ENCODE measurements at regions not wholly inside any gene's neighbourhood (a gene's known extent, or its start where the extent isn't known, plus 50 kb on each side); places are given as distances from the start of the nearest gene placed in this dataset.
"Not testable (repeated sequence)": the region's sequence is repeated elsewhere in the genome, so short reads cannot be mapped to it uniquely, and the experiment has no call there.

DNA sequence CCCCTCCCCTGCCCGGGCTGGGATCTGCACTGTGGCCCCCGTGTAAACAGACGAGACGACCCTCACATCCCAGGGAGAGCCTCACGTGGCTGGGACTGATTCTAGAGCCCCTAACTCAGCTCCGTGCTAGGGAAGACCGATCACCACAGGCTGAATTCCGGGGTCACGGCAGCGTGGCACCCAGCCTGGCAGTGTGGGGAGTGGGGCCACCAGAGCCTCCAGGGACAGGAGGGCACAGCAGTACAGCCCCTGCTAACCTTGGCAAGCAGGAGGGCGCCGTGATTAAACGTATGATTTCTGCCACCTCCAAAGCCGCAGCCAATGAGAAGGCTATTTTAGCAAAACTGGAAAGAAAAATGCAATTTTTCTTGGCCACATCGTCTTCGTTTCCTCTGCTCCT is 188.3 kb downstream of the NPIPB11 start:
- H3K27me3 ChIP-seq (ENCODE audit: insufficient read depth, low read depth, low read length); H3F3A ChIP-seq (ENCODE audit: insufficient read depth, low read length, poor library complexity, severe bottlenecking); H4K20me1 ChIP-seq (ENCODE audit: insufficient read depth); H3K27ac ChIP-seq (ENCODE audit: low read length); H3K9me2 ChIP-seq (ENCODE audit: insufficient read depth, low read length); H3K9ac ChIP-seq (ENCODE audit: low read length); H3K4me3 ChIP-seq (ENCODE audit: low read length); H3K4me2 ChIP-seq (ENCODE audit: low read length); H3K79me2 ChIP-seq (replicated peaks; ENCODE audit: insufficient read depth, low read length); H3K36me3 ChIP-seq (ENCODE audit: insufficient read depth, low read length); H2AFZ ChIP-seq (ENCODE audit: low read depth, low read length); H3K9me3 ChIP-seq (ENCODE audit: low read length): not testable (repeated sequence)

DNA sequence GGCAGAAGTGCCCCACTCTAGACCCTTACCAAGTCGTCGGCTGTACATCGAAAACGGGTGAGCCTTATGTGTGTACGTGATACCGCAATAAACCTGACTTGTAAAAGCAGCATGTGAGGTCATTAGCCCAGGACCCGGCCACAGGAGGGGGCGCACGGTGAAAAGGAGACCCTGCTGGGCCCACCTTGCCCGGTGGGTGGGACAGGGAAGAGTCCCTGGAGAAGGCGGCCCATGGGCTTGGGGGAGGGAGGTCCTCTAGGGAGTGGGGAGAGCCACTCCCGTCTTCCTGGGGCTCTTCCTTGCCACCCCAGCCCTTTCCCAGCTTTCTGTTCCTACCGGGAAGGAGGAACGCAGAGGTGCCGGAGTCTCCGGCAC is 188.8 kb downstream of the NPIPB11 start:
- not testable (repeated sequence) for H3F3A ChIP-seq (ENCODE audit: insufficient read depth, low read length, poor library complexity, severe bottlenecking); H3K27ac ChIP-seq (ENCODE audit: low read length); H3K4me2 ChIP-seq (ENCODE audit: low read length); H3K36me3 ChIP-seq (ENCODE audit: insufficient read depth, low read length); H3K4me3 ChIP-seq (ENCODE audit: low read length); H3K9me3 ChIP-seq (ENCODE audit: low read length); H3K27me3 ChIP-seq (ENCODE audit: insufficient read depth, low read depth, low read length); H3K79me2 ChIP-seq (replicated peaks; ENCODE audit: insufficient read depth, low read length); H3K9ac ChIP-seq (ENCODE audit: low read length); H2AFZ ChIP-seq (ENCODE audit: low read depth, low read length); H3K9me2 ChIP-seq (ENCODE audit: insufficient read depth, low read length); H4K20me1 ChIP-seq (ENCODE audit: insufficient read depth)

DNA sequence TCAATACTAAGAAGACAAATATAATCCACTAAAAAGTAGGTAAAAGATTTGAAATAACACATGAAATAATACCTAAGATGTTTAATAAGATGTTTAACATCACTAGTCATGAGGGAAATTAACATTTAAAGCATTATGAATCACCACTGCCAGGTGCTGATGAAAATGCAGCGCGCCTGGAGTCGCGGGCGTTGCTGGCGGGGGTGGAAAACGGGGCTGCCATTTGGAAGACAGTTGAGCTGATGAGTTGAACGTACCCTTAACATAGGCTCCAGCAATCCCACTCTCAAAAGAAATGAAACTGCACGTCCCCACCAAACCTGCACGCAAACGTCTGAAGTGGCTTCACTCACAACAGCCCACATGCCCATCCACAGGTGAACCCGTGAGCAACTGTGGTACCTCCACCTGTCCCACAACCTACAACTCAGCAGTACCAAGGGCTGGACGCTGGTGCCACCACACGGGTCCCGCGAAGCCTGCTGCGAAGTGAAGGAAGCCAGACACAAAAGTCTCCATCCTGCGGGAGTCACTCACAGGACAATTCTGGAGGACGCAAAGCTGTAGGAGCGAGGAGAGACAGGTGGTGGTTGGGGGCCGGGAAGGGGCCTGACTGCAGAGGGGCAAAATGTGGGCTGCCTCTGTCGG is 189.3 kb downstream of the NPIPB11 start:
- not testable (repeated sequence) for H3F3A ChIP-seq (ENCODE audit: insufficient read depth, low read length, poor library complexity, severe bottlenecking); H3K9ac ChIP-seq (ENCODE audit: low read length); H3K9me2 ChIP-seq (ENCODE audit: insufficient read depth, low read length); H3K27ac ChIP-seq (ENCODE audit: low read length); H3K27me3 ChIP-seq (ENCODE audit: insufficient read depth, low read depth, low read length); H3K9me3 ChIP-seq (ENCODE audit: low read length); H3K36me3 ChIP-seq (ENCODE audit: insufficient read depth, low read length); H2AFZ ChIP-seq (ENCODE audit: low read depth, low read length); H3K79me2 ChIP-seq (replicated peaks; ENCODE audit: insufficient read depth, low read length); H3K4me2 ChIP-seq (ENCODE audit: low read length); H4K20me1 ChIP-seq (ENCODE audit: insufficient read depth); H3K4me3 ChIP-seq (ENCODE audit: low read length)

DNA sequence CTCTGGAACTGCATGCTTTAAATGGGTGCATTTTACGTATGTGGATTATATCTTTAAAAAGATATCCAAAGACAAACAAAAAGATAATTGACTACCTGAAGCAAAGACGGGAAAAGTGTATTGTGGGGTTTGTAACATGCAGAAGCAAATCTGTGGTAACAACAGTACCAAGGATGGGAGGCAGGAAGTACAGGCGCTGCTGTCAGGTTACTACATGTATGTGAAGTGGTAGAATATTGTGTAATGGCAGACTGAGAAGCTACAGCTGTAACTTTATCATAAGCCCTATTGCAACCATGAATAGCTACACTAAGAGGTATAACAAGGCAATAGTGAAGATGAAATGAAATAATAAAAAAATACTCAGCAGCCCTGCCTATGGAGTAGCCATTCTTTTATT is 192.7 kb downstream of the NPIPB11 start:
- not testable (repeated sequence) for H4K20me1 ChIP-seq (ENCODE audit: insufficient read depth); H3K36me3 ChIP-seq (ENCODE audit: insufficient read depth, low read length); H3K4me2 ChIP-seq (ENCODE audit: low read length); H3K27me3 ChIP-seq (ENCODE audit: insufficient read depth, low read depth, low read length); H3F3A ChIP-seq (ENCODE audit: insufficient read depth, low read length, poor library complexity, severe bottlenecking); H3K79me2 ChIP-seq (replicated peaks; ENCODE audit: insufficient read depth, low read length); H3K9me3 ChIP-seq (ENCODE audit: low read length); H3K9ac ChIP-seq (ENCODE audit: low read length); H3K9me2 ChIP-seq (ENCODE audit: insufficient read depth, low read length); H3K27ac ChIP-seq (ENCODE audit: low read length); H3K4me3 ChIP-seq (ENCODE audit: low read length); H2AFZ ChIP-seq (ENCODE audit: low read depth, low read length)

DNA sequence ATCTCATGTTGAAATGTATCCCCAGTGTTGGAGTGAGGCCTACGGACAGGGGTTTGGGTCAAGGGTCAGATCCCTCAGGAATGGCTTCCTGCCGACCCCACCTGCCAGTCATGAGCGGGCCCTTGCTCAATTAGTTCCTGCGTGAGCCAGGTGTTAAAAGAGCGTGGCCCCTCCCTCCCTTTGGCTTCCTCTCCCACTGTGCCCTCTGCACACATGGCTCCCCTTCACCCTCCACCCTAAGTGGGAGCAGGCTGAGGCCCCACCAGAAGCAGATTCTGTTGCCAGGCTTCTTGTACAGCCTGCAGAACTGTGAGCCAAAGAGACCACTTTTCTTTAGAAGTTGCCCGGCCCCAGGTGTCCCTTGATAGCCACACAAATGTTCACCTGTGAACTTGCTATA is 193.3 kb downstream of the NPIPB11 start:
- not testable (repeated sequence) for H4K20me1 ChIP-seq (ENCODE audit: insufficient read depth); H3K27me3 ChIP-seq (ENCODE audit: insufficient read depth, low read depth, low read length); H3K9ac ChIP-seq (ENCODE audit: low read length); H3K9me2 ChIP-seq (ENCODE audit: insufficient read depth, low read length); H3K4me3 ChIP-seq (ENCODE audit: low read length); H3K36me3 ChIP-seq (ENCODE audit: insufficient read depth, low read length); H3K4me2 ChIP-seq (ENCODE audit: low read length); H3K27ac ChIP-seq (ENCODE audit: low read length); H3K9me3 ChIP-seq (ENCODE audit: low read length); H3F3A ChIP-seq (ENCODE audit: insufficient read depth, low read length, poor library complexity, severe bottlenecking); H2AFZ ChIP-seq (ENCODE audit: low read depth, low read length); H3K79me2 ChIP-seq (replicated peaks; ENCODE audit: insufficient read depth, low read length)

DNA sequence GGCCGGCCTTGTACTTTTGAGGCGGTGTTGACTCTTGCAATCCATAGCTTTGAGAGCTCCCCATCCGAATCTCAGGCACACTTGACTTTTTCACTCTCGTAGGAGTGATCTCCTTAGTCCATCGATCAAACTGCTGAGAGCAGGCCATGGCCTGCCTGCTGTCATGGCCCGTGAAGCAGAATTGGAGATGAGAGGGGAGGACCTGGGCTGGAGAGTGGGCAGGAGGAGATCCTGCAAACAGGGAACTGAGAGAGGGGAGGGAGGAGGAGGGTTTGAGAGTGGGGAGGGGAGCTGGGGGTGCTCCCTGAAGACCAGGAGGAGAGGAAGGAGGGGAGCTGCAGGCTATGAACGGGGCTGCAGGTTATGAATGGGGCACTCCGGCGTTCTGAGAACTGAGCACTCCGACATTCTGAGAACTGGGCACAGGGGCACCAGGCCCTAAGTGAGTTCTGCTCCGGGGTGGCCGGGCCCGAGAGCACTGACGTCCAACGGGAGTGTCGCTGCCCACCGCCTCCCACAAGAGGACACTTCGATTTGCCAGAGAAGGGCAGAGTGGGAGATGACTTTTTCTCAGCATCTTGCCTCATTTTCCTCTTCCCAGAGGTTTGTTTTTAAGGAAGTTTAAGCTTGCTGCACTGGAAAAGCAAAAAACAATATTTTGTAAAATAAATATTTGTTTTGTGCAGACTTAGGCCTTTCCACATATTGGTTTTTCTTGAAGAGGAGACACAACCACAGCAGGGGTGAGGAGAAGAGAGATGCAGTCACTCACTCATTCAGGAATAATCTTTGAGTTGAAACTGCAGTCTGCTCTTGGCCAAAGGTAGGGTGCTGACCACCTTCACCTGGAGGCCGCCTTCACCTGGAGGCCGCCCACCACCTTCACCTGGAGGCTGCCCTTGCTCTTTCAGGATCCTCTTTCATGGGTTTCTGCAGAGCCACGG is 194.2 kb downstream of the NPIPB11 start:
- H4K20me1 ChIP-seq (ENCODE audit: insufficient read depth); H3K27me3 ChIP-seq (ENCODE audit: insufficient read depth, low read depth, low read length); H2AFZ ChIP-seq (ENCODE audit: low read depth, low read length); H3K79me2 ChIP-seq (replicated peaks; ENCODE audit: insufficient read depth, low read length); H3K9me3 ChIP-seq (ENCODE audit: low read length); H3K9me2 ChIP-seq (ENCODE audit: insufficient read depth, low read length); H3K36me3 ChIP-seq (ENCODE audit: insufficient read depth, low read length); H3F3A ChIP-seq (ENCODE audit: insufficient read depth, low read length, poor library complexity, severe bottlenecking); H3K4me3 ChIP-seq (ENCODE audit: low read length); H3K9ac ChIP-seq (ENCODE audit: low read length); H3K27ac ChIP-seq (ENCODE audit: low read length); H3K4me2 ChIP-seq (ENCODE audit: low read length): not testable (repeated sequence)

DNA sequence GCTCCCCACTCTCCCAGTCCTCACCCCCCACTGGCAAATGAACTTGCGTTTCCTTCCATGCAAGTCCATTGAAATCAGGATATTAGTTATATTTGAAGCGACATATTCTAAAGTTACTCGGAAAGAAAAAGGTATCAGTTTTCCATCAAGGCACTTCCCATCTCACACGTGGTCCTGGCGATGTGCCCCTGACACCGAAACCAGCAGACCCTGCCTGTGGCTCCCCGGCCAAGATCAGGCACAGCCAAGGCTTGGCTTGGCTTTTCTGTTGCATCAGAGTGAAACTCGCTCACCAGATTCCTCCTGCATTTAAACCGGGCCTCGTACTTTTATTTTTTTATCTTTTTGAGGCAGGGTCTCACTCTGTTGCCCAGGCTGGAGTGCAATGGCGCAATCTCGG is 195.1 kb downstream of the NPIPB11 start:
- not testable (repeated sequence) for H3K79me2 ChIP-seq (replicated peaks; ENCODE audit: insufficient read depth, low read length); H3K36me3 ChIP-seq (ENCODE audit: insufficient read depth, low read length); H3K9ac ChIP-seq (ENCODE audit: low read length); H3K9me3 ChIP-seq (ENCODE audit: low read length); H3K27me3 ChIP-seq (ENCODE audit: insufficient read depth, low read depth, low read length); H3K27ac ChIP-seq (ENCODE audit: low read length); H4K20me1 ChIP-seq (ENCODE audit: insufficient read depth); H2AFZ ChIP-seq (ENCODE audit: low read depth, low read length); H3K9me2 ChIP-seq (ENCODE audit: insufficient read depth, low read length); H3F3A ChIP-seq (ENCODE audit: insufficient read depth, low read length, poor library complexity, severe bottlenecking); H3K4me2 ChIP-seq (ENCODE audit: low read length); H3K4me3 ChIP-seq (ENCODE audit: low read length)
